HCT116 (cell line): ENCODE measurements at regions not wholly inside any gene's neighbourhood (a gene's known extent, or its start where the extent isn't known, plus 50 kb on each side); places are given as distances from the start of the nearest gene placed in this dataset.

ENCODE experiments used
- ATAC-seq: fragments of 200-7000 bp; cut with Tn5 transposase; 2 replicates; pipeline ENCODE4 v1.9.1; 2020; ENCODE audit warnings: mild to moderate bottlenecking, moderate library complexity
- BruUV-seq: library from RNA; stranded (reverse); fragments of 400-500 nt; replicated peaks from 2 replicates; lab custom pipeline; 2021; lab: Mats Ljungman, UMichigan
- CTCF ChIA-PET: fragments of 300-600 bp; sonication (Branson Sonifier 250); formaldehyde crosslinking; loops from one replicate; lab custom pipeline; 2021; ENCODE audit warnings: antibody characterized with exemption; lab: Charles Lee
- POLR2A ChIA-PET: fragments of 300-600, 350-600 bp; sonication (Branson Sonifier 250); formaldehyde crosslinking; loops from one replicate; lab custom pipeline; 2021; ENCODE audit warnings: antibody characterized with exemption; lab: Charles Lee
- RAD21 ChIA-PET, 2 experiments: fragments of 300-600 bp; sonication (Branson Sonifier 250); formaldehyde crosslinking; loops; one replicate each; lab custom pipeline; 2023; ENCODE audit warnings: low total read pairs in 2 of 2; ENCODE audit not compliant: uncharacterized antibody in 2 of 2, unreplicated experiment in 2 of 2, low non-redundant PET in 1 of 2; lab: Charles Lee
- DNase-seq: peaks from one replicate; pipeline ENCODE4 v3.0.0-alpha.2; 2010; ENCODE audit warnings: low read depth, low spot score
- H2AFZ ChIP-seq: fragments of 200-600 bp; shearing (Covaris generic), sonication (generic); 2 replicates; pipeline ENCODE4 v1.6.1; 2017; ENCODE audit warnings: low read depth, mixed run types, mixed read lengths, antibody characterized with exemption, low read length; ENCODE audit not compliant: poor library complexity, severe bottlenecking
- H3K27ac ChIP-seq: 2 replicates; pipeline ENCODE4 v1.5.1; 2012; ENCODE audit warnings: low read depth, low read length
- H3K27me3 ChIP-seq: fragments of 200-600 bp; sonication (generic); 2 replicates; pipeline ENCODE4 v1.6.1; 2016; ENCODE audit warnings: mixed run types, low read length, mixed read lengths; ENCODE audit not compliant: insufficient read depth
- H3K36me3 ChIP-seq, 2 experiments: fragments of 200-500 bp in 1 of 2; fragments of 200-600 bp in 1 of 2; sonication (Bioruptor generic) in 1 of 2; sonication (generic) in 1 of 2; 2 replicates each; pipeline versions ENCODE4 v1.5.1 to v1.6.1; 2014 to 2016; ENCODE audit warnings: low read length in 2 of 2, inconsistent platforms in 1 of 2, mixed read lengths in 1 of 2, mixed run types in 1 of 2; ENCODE audit not compliant: insufficient read depth in 2 of 2, control insufficient read depth in 1 of 2
- H3K4me1 ChIP-seq, 2 experiments: fragments of 200-600 bp in 1 of 2; sonication (generic) in 1 of 2; 2 replicates each; pipeline versions ENCODE4 v1.5.1 to v1.6.1; 2012 to 2017; ENCODE audit warnings: low read length in 2 of 2, inconsistent platforms in 1 of 2, mild to moderate bottlenecking in 1 of 2, mixed read lengths in 1 of 2, mixed run types in 1 of 2, moderate library complexity in 1 of 2; ENCODE audit not compliant: insufficient read depth in 2 of 2, control insufficient read depth in 1 of 2
- H3K4me2 ChIP-seq: fragments of 200-600 bp; sonication (generic); 2 replicates; pipeline ENCODE4 v1.6.1; 2017; ENCODE audit warnings: mixed run types, low read length, mixed read lengths
- H3K4me3 ChIP-seq, 2 experiments: fragments of 200-600 bp in 1 of 2; sonication (generic) in 1 of 2; replicated peaks in 1 of 2; 2 replicates each; pipeline ENCODE4 v1.5.1; 2011 to 2016; ENCODE audit warnings: low read length in 2 of 2, control low read depth in 1 of 2, low read depth in 1 of 2, mild to moderate bottlenecking in 1 of 2, mixed read lengths in 1 of 2, mixed run types in 1 of 2
- H3K79me2 ChIP-seq: fragments of 200-600 bp; sonication (generic); 2 replicates; pipeline ENCODE4 v1.6.1; 2017; ENCODE audit warnings: mild to moderate bottlenecking, mixed run types, low read length, moderate library complexity, mixed read lengths; ENCODE audit not compliant: insufficient read depth
- H3K9ac ChIP-seq: fragments of 200-600 bp; sonication (generic); 2 replicates; pipeline ENCODE4 v1.6.1; 2016; ENCODE audit warnings: low read length, mixed read lengths
- H3K9me2 ChIP-seq: fragments of 200-600 bp; sonication (generic), shearing (Covaris generic); 2 replicates; pipeline ENCODE4 v1.6.1; 2017; ENCODE audit warnings: mixed run types, mild to moderate bottlenecking, moderate library complexity; ENCODE audit not compliant: insufficient read depth
- H3K9me3 ChIP-seq, 2 experiments: fragments of 200-500 bp in 1 of 2; fragments of 200-600 bp in 1 of 2; sonication (Bioruptor generic) in 1 of 2; sonication (generic) in 1 of 2; 2 replicates each; pipeline ENCODE4 v1.6.1; 2014 to 2017; ENCODE audit warnings: low read length in 2 of 2, mixed read lengths in 2 of 2, inconsistent platforms in 1 of 2, low read depth in 1 of 2, mild to moderate bottlenecking in 1 of 2, mixed run types in 1 of 2, moderate library complexity in 1 of 2; ENCODE audit not compliant: control insufficient read depth in 1 of 2, insufficient read depth in 1 of 2
- H4K20me1 ChIP-seq: fragments of 200-600 bp; sonication (generic), shearing (Covaris generic); 2 replicates; pipeline ENCODE4 v1.6.1; 2017; ENCODE audit warnings: mixed run types, mild to moderate bottlenecking, moderate library complexity; ENCODE audit not compliant: insufficient read depth
- CBX3 ChIP-seq: IDR thresholded peaks from 2 replicates; pipeline ENCODE4 v1.6.1; 2012; ENCODE audit warnings: low read depth
- CEBPB ChIP-seq: IDR thresholded peaks from 2 replicates; pipeline ENCODE4 v1.6.1; 2012; ENCODE audit warnings: low read depth
- CTCF ChIP-seq, 3 experiments: fragments of 200-600 bp in 1 of 3; sonication (generic) in 1 of 3; IDR thresholded peaks in 2 of 3; conservative IDR thresholded peaks in 1 of 3; 2 replicates each; pipeline ENCODE4 v1.5.1; 2012 to 2017; ENCODE audit warnings: low read depth in 2 of 3, low read length in 2 of 3, antibody characterized with exemption in 1 of 3, borderline replicate concordance in 1 of 3, control low read depth in 1 of 3, mild to moderate bottlenecking in 1 of 3, mixed read lengths in 1 of 3, mixed run types in 1 of 3, moderate library complexity in 1 of 3; ENCODE audit not compliant: insufficient read depth in 1 of 3
- EGR1 ChIP-seq: IDR thresholded peaks from 2 replicates; pipeline ENCODE4 v1.6.1; 2012; ENCODE audit warnings: low read depth
- ELF1 ChIP-seq: IDR thresholded peaks from 2 replicates; pipeline ENCODE4 v1.6.1; 2012; ENCODE audit warnings: low read depth, borderline replicate concordance
- EZH2 ChIP-seq: fragments of 200-600 bp; sonication (generic); IDR thresholded peaks from 2 replicates; pipeline ENCODE4 v1.6.1; 2017; ENCODE audit warnings: antibody characterized with exemption, mixed run types
- EZH2phosphoT487 ChIP-seq: fragments of 200-600 bp; IDR thresholded peaks from 2 replicates; pipeline ENCODE4 v1.6.1; 2018; ENCODE audit warnings: antibody characterized with exemption, borderline replicate concordance
- FOSL1 ChIP-seq: IDR thresholded peaks from 2 replicates; pipeline ENCODE4 v1.6.1; 2012; ENCODE audit warnings: low read depth
- JUND ChIP-seq: IDR thresholded peaks from 2 replicates; pipeline ENCODE4 v1.6.1; 2012
- POLR2A ChIP-seq: IDR thresholded peaks from 2 replicates; pipeline ENCODE4 v1.7.0; 2011; ENCODE audit warnings: borderline replicate concordance; ENCODE audit not compliant: insufficient read depth, insufficient read length; ENCODE audit errors: extremely low read depth
- RAD21 ChIP-seq: IDR thresholded peaks from 2 replicates; pipeline ENCODE4 v1.6.1; 2012; ENCODE audit warnings: low read depth, mild to moderate bottlenecking
- REST ChIP-seq: IDR thresholded peaks from 2 replicates; pipeline ENCODE4 v1.6.1; 2012; ENCODE audit warnings: low read depth
- SIN3A ChIP-seq: IDR thresholded peaks from 2 replicates; pipeline ENCODE4 v1.6.1; 2012; ENCODE audit warnings: low read depth
- SP1 ChIP-seq: IDR thresholded peaks from 2 replicates; pipeline ENCODE4 v1.6.1; 2012; ENCODE audit warnings: low read depth
- TCF7L2 ChIP-seq: IDR thresholded peaks from 2 replicates; pipeline ENCODE4 v1.7.0; 2011; ENCODE audit warnings: borderline replicate concordance, inconsistent platforms; ENCODE audit not compliant: insufficient read depth, insufficient read length; ENCODE audit errors: extremely low read depth
- YY1 ChIP-seq: IDR thresholded peaks from 2 replicates; pipeline ENCODE4 v1.6.1; 2011; ENCODE audit warnings: low read length, low read depth, moderate library complexity, mild to moderate bottlenecking; ENCODE audit not compliant: insufficient replicate concordance; ENCODE audit errors: extremely low read depth
- ZFX ChIP-seq: fragments of 450-650 bp; IDR thresholded peaks from 2 replicates; pipeline ENCODE4 v1.6.1; 2017
- ZNF274 ChIP-seq: fragments of 200-500 bp; sonication (Bioruptor generic); IDR thresholded peaks from 2 replicates; pipeline ENCODE4 v1.6.1; 2014; ENCODE audit warnings: mild to moderate bottlenecking, low read depth, low read length, inconsistent platforms
- intact Hi-C: fragments of 100-400 bp; cut with micrococcal nuclease; formaldehyde crosslinking; loops from 2 replicates; pipeline ENCODE4 v1.10.0; 2022
- TF ChIP-seq, protein P1 (sequence below): IDR thresholded peaks from 2 replicates; pipeline ENCODE4 v1.6.1; 2012
- TF ChIP-seq, protein P2 (sequence below): IDR thresholded peaks from 2 replicates; pipeline ENCODE4 v1.6.1; 2012

GRCh38 chr13:44063881-44064280 lies 184.2 kb downstream of the LACC1 start:
- ChIA-PET CTCF (no interaction called here), RAD21 (no interaction called here), POLR2A (no interaction called here)
- TF ChIP-seq YY1 (no peak), EZH2phosphoT487 (no peak), EGR1 (no peak), CBX3 (no peak), ZNF274 (no peak), JUND (no peak), RAD21 (no peak), ZFX (no peak), POLR2A (no peak), SP1 (no peak), REST (no peak), TCF7L2 (no peak), FOSL1 (no peak), CTCF (IDR thresholded peaks at IDR 0.05 in 2 of 3, conservative IDR thresholded peaks at IDR 0.05 in 1 of 3; ENCODE audit: borderline replicate concordance in 1 of 3, insufficient read depth in 1 of 3, low read depth in 2 of 3, low read length in 2 of 3) (no peak), CEBPB (no peak), ELF1 (no peak), SIN3A (no peak), EZH2 (no peak)
- TF ChIP-seq, protein P1, sequence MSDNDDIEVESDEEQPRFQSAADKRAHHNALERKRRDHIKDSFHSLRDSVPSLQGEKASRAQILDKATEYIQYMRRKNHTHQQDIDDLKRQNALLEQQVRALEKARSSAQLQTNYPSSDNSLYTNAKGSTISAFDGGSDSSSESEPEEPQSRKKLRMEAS: no peak
- TF ChIP-seq, protein P2, sequence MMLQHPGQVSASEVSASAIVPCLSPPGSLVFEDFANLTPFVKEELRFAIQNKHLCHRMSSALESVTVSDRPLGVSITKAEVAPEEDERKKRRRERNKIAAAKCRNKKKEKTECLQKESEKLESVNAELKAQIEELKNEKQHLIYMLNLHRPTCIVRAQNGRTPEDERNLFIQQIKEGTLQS: no peak
- Histone ChIP-seq H3K9me2 (no peaks in the 10 kb centered on the region), H3K4me3 (no peak overlapping the region), H3K4me1 (peaks cover 0 to 8% of the 10 kb centered on the region in 2 experiments; a peak in 2 of 4 replicates), H4K20me1 (no peaks in the 10 kb centered on the region), H3K9me3 (no peaks in the 10 kb centered on the region), H3K4me2 (no peak overlapping the region), H3K79me2 (no peaks in the 10 kb centered on the region), H3K27me3 (no peaks in the 10 kb centered on the region), H2AFZ (no peak overlapping the region), H3K9ac (no peak overlapping the region), H3K36me3 (no peaks in the 10 kb centered on the region), H3K27ac (no peak overlapping the region)
- BruUV-seq: no TSS peak
- intact Hi-C loops: no loop called here
- ATAC-seq: no peak
- DNase-seq: no peak
